NT2/D1 (cell line): ENCODE measurements at regions not wholly inside any gene's neighbourhood (a gene's known extent, or its start where the extent isn't known, plus 50 kb on each side); places are given as distances from the start of the nearest gene placed in this dataset.

ENCODE experiments used
- SUZ12 ChIP-seq: IDR thresholded peaks from 2 replicates; pipeline ENCODE4 v1.6.1; 2011; ENCODE audit not compliant: insufficient read length, insufficient read depth; ENCODE audit errors: extremely low read depth
- YY1 ChIP-seq: IDR thresholded peaks from 2 replicates; pipeline ENCODE4 v1.6.1; 2011; ENCODE audit not compliant: insufficient read length, insufficient read depth
- ZNF274 ChIP-seq: IDR thresholded peaks from 2 replicates; pipeline ENCODE4 v1.6.1; 2011; ENCODE audit warnings: mild to moderate bottlenecking, low read depth, low read length

DNA sequence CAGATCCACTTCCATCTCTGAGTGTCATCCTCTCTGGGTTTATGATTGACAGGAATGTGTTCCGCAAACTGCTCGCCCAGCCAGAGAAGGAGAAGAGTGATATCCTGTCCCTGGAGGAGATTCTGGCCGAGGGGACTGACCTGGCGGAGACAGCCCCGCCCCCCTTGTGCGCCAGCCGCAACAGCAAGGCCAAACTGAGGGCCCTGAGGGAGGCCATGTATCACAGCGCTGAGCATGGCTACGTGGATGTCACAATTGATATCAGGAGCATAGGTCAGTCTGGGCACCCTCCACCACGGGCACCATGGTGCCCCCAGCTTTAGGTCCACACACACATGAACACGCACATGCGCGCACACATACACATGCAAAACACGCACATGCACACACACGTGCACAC, 67.5 kb upstream of the PWP1 start:
- no peak for TF ChIP-seq SUZ12
- TF ChIP-seq ZNF274: no peak
- no peak for TF ChIP-seq YY1
